ENCODE measurements at regions not wholly inside any gene's neighbourhood (a gene's known extent, or its start where the extent isn't known, plus 50 kb on each side); places are given as distances from the start of the nearest gene placed in this dataset.

GRCh38 chr2:43051338-43051737, 175.1 kb downstream of the ZFP36L2 start:
- DNase-seq = no peak

- DNase-seq = no peak
Observed at GRCh38 chr2:43050866-43051265, 175.5 kb downstream of the ZFP36L2 start.

- no peak for DNase-seq
Observed at GRCh38 chr2:43049836-43050801, 176.3 kb downstream of the ZFP36L2 start.

- DNase-seq = no peak
Observed at GRCh38 chr2:43047187-43047780, 179.1 kb downstream of the ZFP36L2 start.

GRCh38 chr2:43045866-43046265, 180.5 kb downstream of the ZFP36L2 start:
- no peak for DNase-seq

- no peak for DNase-seq
Observed at GRCh38 chr2:43044093-43044681, 182.2 kb downstream of the ZFP36L2 start.

- DNase-seq = no peak
Observed at GRCh38 chr2:43043553-43043870, 182.9 kb downstream of the ZFP36L2 start.

- no peak for DNase-seq
Observed at GRCh38 chr2:43041661-43042360, 184.6 kb downstream of the ZFP36L2 start.

- no peak for DNase-seq
Observed at GRCh38 chr2:43041173-43041591, 185.2 kb downstream of the ZFP36L2 start.

- no peak for DNase-seq
Observed at GRCh38 chr2:43040084-43040854, 186.1 kb downstream of the ZFP36L2 start.

- no peak for DNase-seq
Observed at GRCh38 chr2:43039376-43040080, 186.9 kb downstream of the ZFP36L2 start.

GRCh38 chr2:43038696-43039094, 187.7 kb downstream of the ZFP36L2 start:
- no peak for DNase-seq

GRCh38 chr2:43038034-43038695, 188.2 kb downstream of the ZFP36L2 start:
- DNase-seq = no peak

GRCh38 chr2:43035922-43036321, 190.5 kb downstream of the ZFP36L2 start:
- no peak for DNase-seq

- no peak for DNase-seq
Observed at GRCh38 chr2:43034921-43035320, 191.5 kb downstream of the ZFP36L2 start.

GRCh38 chr2:43034242-43034619, 192.2 kb downstream of the ZFP36L2 start:
- DNase-seq = no peak

GRCh38 chr2:43033466-43034241, 192.8 kb downstream of the ZFP36L2 start:
- DNase-seq = no peak

- no peak for DNase-seq
Observed at GRCh38 chr2:43033016-43033270, 193.5 kb downstream of the ZFP36L2 start.

- DNase-seq = no peak
Observed at GRCh38 chr2:43032213-43033015, 194.0 kb downstream of the ZFP36L2 start.

Data from SIG-M5 (cell line).